ENCODE measurements at regions not wholly inside any gene's neighbourhood (a gene's known extent, or its start where the extent isn't known, plus 50 kb on each side); places are given as distances from the start of the nearest gene placed in this dataset.

DNA sequence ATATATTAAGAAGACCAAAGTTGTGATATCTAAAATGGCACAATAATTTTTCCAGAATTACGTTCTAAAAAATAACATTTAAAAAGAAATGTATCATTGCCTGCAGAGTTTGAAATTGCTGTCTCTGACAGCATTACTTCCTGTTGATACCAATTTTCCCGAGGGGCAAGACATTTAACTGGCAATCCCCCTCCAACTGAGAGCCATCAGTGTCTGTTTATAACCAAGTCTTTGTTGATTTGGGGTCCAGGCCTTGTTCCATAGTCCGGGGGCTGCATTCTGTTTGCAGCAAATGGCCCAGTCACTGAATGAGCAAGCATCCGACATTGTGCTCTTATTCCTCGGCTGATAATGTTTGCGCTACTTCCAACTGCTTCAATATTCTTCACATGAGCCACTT lies 231.5 kb downstream of the NAF1 start:
- no peak for TF ChIP-seq EZH2phosphoT487 (conservative IDR thresholded peaks at IDR 0.05; ENCODE audit: low read length)
- TF ChIP-seq, protein P1, sequence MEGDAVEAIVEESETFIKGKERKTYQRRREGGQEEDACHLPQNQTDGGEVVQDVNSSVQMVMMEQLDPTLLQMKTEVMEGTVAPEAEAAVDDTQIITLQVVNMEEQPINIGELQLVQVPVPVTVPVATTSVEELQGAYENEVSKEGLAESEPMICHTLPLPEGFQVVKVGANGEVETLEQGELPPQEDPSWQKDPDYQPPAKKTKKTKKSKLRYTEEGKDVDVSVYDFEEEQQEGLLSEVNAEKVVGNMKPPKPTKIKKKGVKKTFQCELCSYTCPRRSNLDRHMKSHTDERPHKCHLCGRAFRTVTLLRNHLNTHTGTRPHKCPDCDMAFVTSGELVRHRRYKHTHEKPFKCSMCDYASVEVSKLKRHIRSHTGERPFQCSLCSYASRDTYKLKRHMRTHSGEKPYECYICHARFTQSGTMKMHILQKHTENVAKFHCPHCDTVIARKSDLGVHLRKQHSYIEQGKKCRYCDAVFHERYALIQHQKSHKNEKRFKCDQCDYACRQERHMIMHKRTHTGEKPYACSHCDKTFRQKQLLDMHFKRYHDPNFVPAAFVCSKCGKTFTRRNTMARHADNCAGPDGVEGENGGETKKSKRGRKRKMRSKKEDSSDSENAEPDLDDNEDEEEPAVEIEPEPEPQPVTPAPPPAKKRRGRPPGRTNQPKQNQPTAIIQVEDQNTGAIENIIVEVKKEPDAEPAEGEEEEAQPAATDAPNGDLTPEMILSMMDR (IDR thresholded peaks at IDR 0.05; ENCODE audit: insufficient read depth, low read length, poor library complexity, severe bottlenecking), result no peak

Measured in SU-DHL-6 (cell line).